Transverse colon (tissue), 4 donors: ENCODE measurements at regions not wholly inside any gene's neighbourhood (a gene's known extent, or its start where the extent isn't known, plus 50 kb on each side); places are given as distances from the start of the nearest gene placed in this dataset.
"Not testable (repeated sequence)": the region's sequence is repeated elsewhere in the genome, so short reads cannot be mapped to it uniquely, and the experiment has no call there.

ENCODE experiments used
- DNase-seq: peaks from one replicate; pipeline ENCODE4 v3.0.0-alpha.2; 2019
- H3K27ac ChIP-seq, 4 donors: fragments of 200-600 bp; sonication (generic); 2 replicates each; pipeline ENCODE4 v1.5.1; 2016 to 2018; ENCODE audit warnings: inconsistent platforms in 4 of 4
- H3K27me3 ChIP-seq: fragments of 200-600 bp; sonication (generic); 2 replicates; pipeline ENCODE4 v1.5.1; 2017; ENCODE audit warnings: inconsistent platforms
- H3K36me3 ChIP-seq, 4 donors: fragments of 200-600 bp; sonication (generic); 2 replicates each; pipeline ENCODE4 v1.5.1; 2017 to 2019; ENCODE audit warnings: inconsistent platforms in 4 of 4
- H3K4me1 ChIP-seq, 4 donors: fragments of 200-600 bp; sonication (generic); 2 replicates each; pipeline ENCODE4 v1.5.1; 2017 to 2020; ENCODE audit warnings: inconsistent platforms in 4 of 4
- H3K4me3 ChIP-seq, 4 donors: fragments of 200-600 bp; sonication (generic); 1 replicate in 1 of 4; 2 replicates in 3 of 4; pipeline versions ENCODE4 v1.5.1 to v1.6.1; 2017 to 2019; ENCODE audit warnings: inconsistent platforms in 4 of 4
- H3K9me3 ChIP-seq, 2 donors: fragments of 200-600 bp; sonication (generic); 2 replicates each; pipeline ENCODE4 v1.5.1; 2017 to 2019; ENCODE audit warnings: inconsistent platforms in 2 of 2
- EP300 ChIP-seq: sonication (generic); formaldehyde crosslinking; IDR thresholded peaks from one replicate; pipeline ENCODE4 v1.6.1; 2017; ENCODE audit warnings: antibody characterized with exemption, low read depth
- POLR2A ChIP-seq: fragments of 450-650 bp; IDR thresholded peaks from one replicate; pipeline ENCODE4 v1.6.1; 2016; ENCODE audit warnings: antibody characterized with exemption, mild to moderate bottlenecking, moderate library complexity
- POLR2AphosphoS5 ChIP-seq, 3 donors: sonication (generic); formaldehyde crosslinking; IDR thresholded peaks; one replicate each; pipeline ENCODE4 v1.6.1; 2016; ENCODE audit warnings: antibody characterized with exemption in 3 of 3
- WGBS, 2 donors: methylation state at CpG; one replicate each; pipeline ENCODE4 v1.1.5; 2018; ENCODE audit warnings: low coverage in 1 of 2; 5-methylcytosine and 5-hydroxymethylcytosine counted together
- in situ Hi-C, 4 donors: fragments of 200-750 bp; cut with MboI; loops; one replicate each; pipeline versions ENCODE4 v1.15.0 to v1.15.1; 2017; ENCODE audit warnings: low sequenced_read_pairs in 3 of 4, low pct_ligation_motif_present in 1 of 4, low pct_unique_long_range_greater_than_20kb in 1 of 4
- intact Hi-C: fragments of 100-400 bp; cut with DNase I; formaldehyde crosslinking; loops from one replicate; pipeline ENCODE4 v1.15.1; 2023; ENCODE audit warnings: low total_unique reads
- TF ChIP-seq, protein P1 (sequence below), 5 experiments: fragments of 200-600 bp in 3 of 5; fragments of 450-650 bp in 2 of 5; sonication (generic) in 3 of 5; IDR thresholded peaks; 1 replicate in 2 of 5; 2 replicates in 3 of 5; pipeline ENCODE4 v1.5.1; 2016 to 2017; ENCODE audit warnings: antibody characterized with exemption in 5 of 5, inconsistent platforms in 3 of 5, mild to moderate bottlenecking in 2 of 5, moderate library complexity in 1 of 5

- in situ Hi-C loops (no loop called here), intact Hi-C loops (no loop called here)
- H3K9me3 ChIP-seq, result no peaks in the 10 kb centered on the region
- no peaks in the 10 kb centered on the region for H3K36me3 ChIP-seq
- no peak overlapping the region for H3K4me3 ChIP-seq
- H3K27me3 ChIP-seq, result no peaks in the 10 kb centered on the region
- DNase-seq, result no peak
- no peaks in the 10 kb centered on the region for H3K4me1 ChIP-seq
- TF ChIP-seq, protein P1, sequence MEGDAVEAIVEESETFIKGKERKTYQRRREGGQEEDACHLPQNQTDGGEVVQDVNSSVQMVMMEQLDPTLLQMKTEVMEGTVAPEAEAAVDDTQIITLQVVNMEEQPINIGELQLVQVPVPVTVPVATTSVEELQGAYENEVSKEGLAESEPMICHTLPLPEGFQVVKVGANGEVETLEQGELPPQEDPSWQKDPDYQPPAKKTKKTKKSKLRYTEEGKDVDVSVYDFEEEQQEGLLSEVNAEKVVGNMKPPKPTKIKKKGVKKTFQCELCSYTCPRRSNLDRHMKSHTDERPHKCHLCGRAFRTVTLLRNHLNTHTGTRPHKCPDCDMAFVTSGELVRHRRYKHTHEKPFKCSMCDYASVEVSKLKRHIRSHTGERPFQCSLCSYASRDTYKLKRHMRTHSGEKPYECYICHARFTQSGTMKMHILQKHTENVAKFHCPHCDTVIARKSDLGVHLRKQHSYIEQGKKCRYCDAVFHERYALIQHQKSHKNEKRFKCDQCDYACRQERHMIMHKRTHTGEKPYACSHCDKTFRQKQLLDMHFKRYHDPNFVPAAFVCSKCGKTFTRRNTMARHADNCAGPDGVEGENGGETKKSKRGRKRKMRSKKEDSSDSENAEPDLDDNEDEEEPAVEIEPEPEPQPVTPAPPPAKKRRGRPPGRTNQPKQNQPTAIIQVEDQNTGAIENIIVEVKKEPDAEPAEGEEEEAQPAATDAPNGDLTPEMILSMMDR (IDR thresholded peaks at IDR 0.05), result no peak
- TF ChIP-seq EP300, result no peak
- no peak for TF ChIP-seq POLR2AphosphoS5 (IDR thresholded peaks at IDR 0.05)
- no peak for TF ChIP-seq POLR2A
- H3K27ac ChIP-seq, result no peak overlapping the region
Measured at GRCh38 chr2:194526121-194526520, 1130.9 kb upstream of the SLC39A10 start.

- intact Hi-C loops, result no loop called here
Measured at GRCh38 chr2:194514281-194514680, 1142.7 kb upstream of the SLC39A10 start.

DNA sequence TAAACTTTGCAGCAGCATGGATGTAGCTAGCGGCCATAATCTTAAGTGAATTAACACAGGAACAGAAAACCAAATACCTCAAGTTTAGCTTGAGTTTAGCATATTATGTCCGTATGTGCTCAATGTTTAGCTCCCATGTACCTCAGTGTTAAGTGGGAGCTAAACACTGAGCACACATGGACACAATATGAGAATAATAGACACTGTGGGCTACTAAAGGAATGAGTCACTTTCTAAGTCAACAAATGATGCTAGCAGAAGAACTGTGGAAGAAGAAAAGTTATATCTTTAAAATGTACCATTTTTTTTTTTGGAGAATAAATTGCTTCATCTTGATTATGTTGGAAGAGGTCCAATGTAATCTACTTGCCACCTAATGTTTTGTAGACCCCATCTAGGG is 1146.0 kb upstream of the SLC39A10 start:
- intact Hi-C loops, H3K36me3 ChIP-seq, H3K27me3 ChIP-seq, H3K27ac ChIP-seq, H3K9me3 ChIP-seq, H3K4me1 ChIP-seq, H3K4me3 ChIP-seq, DNase-seq, in situ Hi-C loops: not testable (repeated sequence)
- 80 to 89% methylated on average over 2 of the region's 2 CpGs for WGBS, 2 donors

More at GRCh38 chr2:194514281-194514680, 1142.7 kb upstream of the SLC39A10 start:
- no peaks in the 10 kb centered on the region for H3K4me1 ChIP-seq
- H3K27ac ChIP-seq, result no peak overlapping the region
- WGBS, 2 donors, result 72 to 83% methylated on average over 1 to 2 of the region's 2 CpGs
- no peaks in the 10 kb centered on the region for H3K36me3 ChIP-seq
- in situ Hi-C loops, result no loop called here
- peaks cover 0 to 3% of the 10 kb centered on the region in 2 donors for H3K9me3 ChIP-seq
- no peaks in the 10 kb centered on the region for H3K27me3 ChIP-seq
- TF ChIP-seq EP300 (no peak), POLR2A (no peak), POLR2AphosphoS5 (IDR thresholded peaks at IDR 0.05) (no peak)
- TF ChIP-seq, protein P1 (IDR thresholded peaks at IDR 0.05), result no peak
- H3K4me3 ChIP-seq, result no peak overlapping the region
- DNase-seq, result no peak

GRCh38 chr2:194504876-194505275 is 1152.2 kb upstream of the SLC39A10 start:
- intact Hi-C loops, in situ Hi-C loops: not testable (repeated sequence)

GRCh38 chr2:194495046-194495445 is 1162.0 kb upstream of the SLC39A10 start:
- Histone ChIP-seq H3K27me3 (no peaks in the 10 kb centered on the region), H3K4me3 (no peak overlapping the region), H3K9me3 (no peaks in the 10 kb centered on the region), H3K27ac (no peak overlapping the region), H3K36me3 (no peaks in the 10 kb centered on the region), H3K4me1 (no peaks in the 10 kb centered on the region)
- TF ChIP-seq POLR2A, result no peak
- no peak for TF ChIP-seq POLR2AphosphoS5 (IDR thresholded peaks at IDR 0.05)
- TF ChIP-seq EP300, result no peak
- TF ChIP-seq, protein P1 (IDR thresholded peaks at IDR 0.05), result no peak
- in situ Hi-C loops, result no loop called here
- DNase-seq, result no peak
- intact Hi-C loops, result no loop called here

More at GRCh38 chr2:194504876-194505275, 1152.2 kb upstream of the SLC39A10 start:
- not testable (repeated sequence) for H3K27ac ChIP-seq, DNase-seq, H3K4me1 ChIP-seq, H3K36me3 ChIP-seq, H3K4me3 ChIP-seq, H3K9me3 ChIP-seq, H3K27me3 ChIP-seq
- WGBS, 2 donors, result 61 to 65% methylated on average over 3 of the region's 3 CpGs
